ENCODE measurements at regions not wholly inside any gene's neighbourhood (a gene's known extent, or its start where the extent isn't known, plus 50 kb on each side); places are given as distances from the start of the nearest gene placed in this dataset.

DNA sequence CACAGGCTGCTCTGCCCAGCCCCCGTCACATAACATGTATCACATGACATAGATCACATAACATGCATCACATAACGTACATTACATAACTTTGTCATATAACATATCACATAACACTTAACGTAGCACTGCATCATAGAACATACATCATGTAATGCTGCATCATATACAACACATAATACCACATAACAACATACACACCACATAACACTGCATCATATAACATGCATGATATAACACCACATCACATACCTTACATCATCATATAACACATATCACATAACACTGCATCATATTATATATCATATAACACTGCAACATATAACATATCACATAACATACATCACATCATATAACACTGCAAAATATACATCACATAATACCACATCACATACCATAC, 83.8 kb downstream of the AXIN2 start:
- no peak for DNase-seq (ENCODE audit: low read depth)

DNA sequence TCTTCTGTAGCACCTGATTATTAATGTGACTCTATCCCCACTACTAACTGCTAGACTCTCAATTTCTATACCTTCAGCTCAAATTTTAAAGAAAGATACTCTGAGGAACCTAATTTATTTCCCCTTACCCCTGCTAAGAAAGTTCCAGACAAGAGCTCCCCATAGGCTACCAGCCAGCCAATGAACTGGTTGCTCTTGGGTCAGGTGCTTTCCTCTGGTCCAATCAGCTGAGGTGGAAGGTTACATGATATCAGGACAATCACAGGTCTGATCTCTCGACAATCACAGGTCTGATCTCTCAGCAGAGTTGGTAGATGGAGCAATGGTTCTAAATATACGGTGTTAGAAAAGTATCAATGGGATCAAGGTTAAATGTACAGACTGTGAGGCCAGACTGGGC, 86.8 kb downstream of the AXIN2 start:
- DNase-seq (ENCODE audit: low read depth), result no peak

DNA sequence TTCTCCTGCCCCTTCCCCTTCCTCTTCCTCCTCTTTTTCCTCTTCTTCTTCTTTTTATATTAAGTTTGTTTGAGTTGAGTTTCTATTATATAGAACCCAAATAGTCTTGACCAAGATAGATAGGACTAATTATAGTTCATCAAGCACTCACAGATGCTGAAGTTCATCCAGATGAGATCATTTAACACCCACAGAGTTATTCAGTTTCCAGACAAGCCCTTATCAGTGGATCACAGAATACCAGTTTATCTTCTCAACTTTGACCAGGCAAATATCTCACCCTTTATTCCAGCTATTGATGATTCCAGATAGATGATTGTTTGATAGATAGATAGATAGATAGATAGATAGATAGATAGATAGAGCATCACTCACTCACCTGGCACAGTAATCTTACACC, 87.5 kb downstream of the AXIN2 start:
- DNase-seq (ENCODE audit: low read depth), result no peak

DNA sequence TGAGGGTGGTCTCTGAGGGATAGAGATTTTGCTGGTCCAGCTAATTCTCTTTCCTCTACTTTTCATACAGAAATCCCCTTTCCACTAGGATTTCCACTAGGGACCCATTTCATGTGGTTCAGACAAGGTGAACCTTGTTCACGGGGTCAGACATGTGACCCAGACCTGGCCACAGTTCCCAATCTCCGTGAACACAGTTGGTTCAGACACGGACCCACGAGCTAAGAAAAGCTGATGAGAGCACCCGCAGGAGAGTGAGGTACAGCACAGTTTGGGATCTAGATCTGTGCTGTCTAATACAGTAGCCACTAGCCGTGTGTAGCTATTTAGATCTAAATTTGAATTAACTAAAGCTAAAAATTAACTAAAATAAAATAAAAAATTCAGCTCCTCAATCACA, 88.1 kb downstream of the AXIN2 start:
- DNase-seq (ENCODE audit: low read depth), result no peak

DNA sequence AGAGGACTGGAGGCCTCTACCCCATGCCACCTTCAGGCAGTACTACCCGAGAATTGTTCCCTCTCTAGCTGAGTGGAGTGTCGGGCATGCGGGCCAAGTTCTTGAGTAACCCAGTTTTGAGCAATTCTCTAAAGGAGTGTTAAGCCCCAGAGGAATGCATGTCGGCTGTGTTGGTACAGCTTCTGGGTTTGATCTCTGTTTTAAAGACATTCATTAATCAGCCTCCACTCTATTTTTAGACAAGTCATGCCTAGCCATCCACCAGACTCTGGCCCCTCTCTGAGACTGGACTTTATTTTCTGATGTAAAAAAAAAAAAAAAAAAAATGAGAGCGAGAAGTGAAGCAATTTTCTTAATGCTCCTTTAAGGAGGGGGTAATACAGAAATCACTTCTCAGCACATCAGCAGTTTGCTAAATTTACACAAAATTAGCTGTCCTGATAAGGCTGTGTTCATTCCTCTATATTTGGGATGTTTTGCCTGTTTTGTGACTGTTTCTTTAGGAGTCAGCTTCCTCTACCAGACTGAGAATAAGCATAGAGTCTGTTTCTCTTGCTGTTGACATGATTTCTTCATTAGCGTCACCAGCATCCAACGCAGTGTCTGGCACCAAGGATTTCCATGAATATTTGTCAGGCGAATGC, 88.7 kb downstream of the AXIN2 start:
- no peak for DNase-seq (ENCODE audit: low read depth)

DNA sequence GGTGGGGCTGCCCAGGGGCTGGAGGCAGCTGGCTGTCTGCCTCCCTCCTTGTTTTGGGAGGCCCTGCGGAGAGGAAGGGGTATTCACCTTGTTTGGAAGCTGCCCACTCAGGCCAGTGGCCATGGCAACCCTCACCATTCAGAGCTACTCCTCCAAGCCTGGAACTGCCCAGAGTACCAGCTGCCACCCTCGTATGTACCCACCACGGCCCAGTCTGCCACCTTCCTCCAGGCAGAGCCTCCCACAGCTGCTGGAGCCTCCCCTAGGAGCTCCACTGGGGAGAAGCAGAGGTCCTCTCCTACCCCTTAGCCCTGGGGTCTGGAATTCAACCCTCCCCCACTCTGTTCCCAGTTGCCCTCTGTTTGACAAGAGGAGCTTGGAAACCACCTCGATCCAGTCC, 90.7 kb downstream of the AXIN2 start:
- no peak for DNase-seq (ENCODE audit: low read depth)

DNA sequence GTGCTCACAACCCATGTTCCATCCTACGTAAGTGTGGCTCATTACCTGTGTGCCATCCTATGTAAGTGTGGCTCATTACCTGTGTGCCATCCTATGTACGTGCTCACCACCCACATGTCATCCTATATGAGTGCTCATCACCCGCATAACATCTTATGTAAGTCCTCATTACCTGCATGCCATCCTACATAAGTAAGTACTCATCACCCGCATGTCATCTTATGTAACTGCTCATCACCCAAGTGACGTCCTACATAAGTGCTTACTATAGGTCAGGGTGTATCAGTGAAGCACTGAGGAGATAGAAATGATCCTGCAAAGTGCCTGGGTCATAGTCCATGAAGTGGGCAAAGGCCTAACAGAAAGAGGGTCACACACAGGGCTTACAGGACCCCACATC, 93.1 kb downstream of the AXIN2 start:
- no peak for DNase-seq (ENCODE audit: low read depth)

DNA sequence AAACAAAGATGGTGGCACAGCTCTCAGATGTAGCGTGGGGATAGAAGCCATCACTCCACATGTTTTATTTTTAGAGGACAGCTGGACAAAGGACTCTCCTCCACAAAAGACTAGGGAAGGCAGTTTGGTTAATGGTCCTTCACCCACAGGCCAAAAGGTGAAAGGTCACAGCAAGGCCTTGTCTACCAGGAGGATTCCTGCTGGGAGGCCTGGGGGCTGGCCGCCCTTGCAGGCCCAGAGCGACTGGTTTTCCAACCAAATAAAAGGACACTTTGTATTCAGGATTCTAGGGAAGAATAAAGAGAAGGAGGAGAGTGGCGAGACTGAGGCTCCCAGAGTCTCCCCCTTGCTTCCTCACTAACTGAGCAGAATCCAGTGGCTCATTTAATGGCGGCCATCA, 94.3 kb downstream of the AXIN2 start:
- no peak for DNase-seq (ENCODE audit: low read depth)

DNA sequence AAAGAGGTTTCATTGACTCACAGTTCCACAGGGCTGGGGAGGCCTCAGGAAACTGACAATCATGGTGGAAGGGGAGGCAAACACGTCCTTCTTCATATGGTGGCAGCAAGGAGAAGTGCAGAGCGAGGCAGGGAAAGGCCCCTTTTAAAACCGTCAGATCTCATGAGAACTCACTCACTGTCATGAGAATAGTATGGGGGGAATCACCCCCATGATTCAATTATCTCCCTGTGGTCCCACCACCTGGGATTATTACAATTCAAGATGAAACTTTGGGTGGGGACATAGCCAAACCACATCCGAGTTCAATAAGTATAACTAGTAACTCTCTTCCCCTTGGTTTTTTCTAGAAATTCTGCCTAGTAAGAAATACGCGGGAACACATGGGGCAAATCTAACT, 94.9 kb downstream of the AXIN2 start:
- DNase-seq (ENCODE audit: low read depth), result no peak

DNA sequence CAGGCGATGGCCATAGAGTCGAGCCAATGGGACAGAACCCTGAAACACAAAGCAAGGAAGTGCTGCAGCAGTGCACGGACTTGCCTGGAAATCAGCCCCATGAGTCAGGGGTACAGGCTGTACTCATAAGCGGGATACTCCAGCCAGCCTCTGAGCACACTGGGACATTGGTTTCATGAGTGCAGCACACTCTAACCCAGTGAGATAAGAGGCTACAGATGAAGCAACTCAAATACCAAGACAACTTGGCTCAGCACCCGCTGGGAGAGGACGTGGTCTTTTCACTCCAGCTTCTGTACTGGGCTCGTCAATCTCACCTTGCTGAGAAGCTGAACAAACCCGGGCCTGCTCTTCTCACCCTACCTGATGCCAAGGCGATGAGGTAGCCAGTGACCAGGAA, 98.2 kb downstream of the AXIN2 start:
- peak; percentile 6 for DNase-seq (ENCODE audit: low read depth)

DNA sequence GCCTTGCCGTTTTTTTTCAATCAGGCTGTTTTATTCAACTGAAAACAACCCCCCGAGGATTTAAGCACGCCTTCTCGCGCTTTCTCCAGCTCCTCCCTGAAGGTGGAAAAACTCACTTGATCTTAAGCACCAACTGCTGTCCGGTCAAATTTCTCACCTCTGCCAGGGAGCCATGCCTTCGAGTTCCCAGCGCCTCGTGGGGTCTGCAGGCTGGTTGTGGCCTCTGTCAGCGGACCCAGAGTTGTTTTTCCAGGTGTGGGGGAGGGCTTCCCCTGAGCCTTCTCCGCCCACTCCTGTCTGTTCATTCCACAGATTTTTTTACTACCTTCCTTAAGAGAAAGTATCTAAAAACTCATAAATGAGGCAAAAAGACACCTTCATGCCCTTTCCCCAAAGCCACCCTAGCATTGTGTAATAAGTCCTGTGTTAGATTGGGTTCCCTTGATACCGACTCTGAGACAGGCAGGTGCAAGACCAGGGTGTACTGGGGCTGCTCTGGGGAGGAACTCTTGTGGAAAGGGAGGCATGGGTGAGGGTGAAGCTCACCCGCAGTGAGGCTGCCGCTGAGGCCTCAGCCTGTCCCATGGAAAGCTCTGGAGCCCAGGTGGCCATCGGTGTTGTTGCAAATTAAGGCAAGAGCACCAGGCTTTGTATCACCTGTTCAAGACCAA, 101.6 kb downstream of the AXIN2 start:
- DNase-seq (ENCODE audit: low read depth), result no peak

DNA sequence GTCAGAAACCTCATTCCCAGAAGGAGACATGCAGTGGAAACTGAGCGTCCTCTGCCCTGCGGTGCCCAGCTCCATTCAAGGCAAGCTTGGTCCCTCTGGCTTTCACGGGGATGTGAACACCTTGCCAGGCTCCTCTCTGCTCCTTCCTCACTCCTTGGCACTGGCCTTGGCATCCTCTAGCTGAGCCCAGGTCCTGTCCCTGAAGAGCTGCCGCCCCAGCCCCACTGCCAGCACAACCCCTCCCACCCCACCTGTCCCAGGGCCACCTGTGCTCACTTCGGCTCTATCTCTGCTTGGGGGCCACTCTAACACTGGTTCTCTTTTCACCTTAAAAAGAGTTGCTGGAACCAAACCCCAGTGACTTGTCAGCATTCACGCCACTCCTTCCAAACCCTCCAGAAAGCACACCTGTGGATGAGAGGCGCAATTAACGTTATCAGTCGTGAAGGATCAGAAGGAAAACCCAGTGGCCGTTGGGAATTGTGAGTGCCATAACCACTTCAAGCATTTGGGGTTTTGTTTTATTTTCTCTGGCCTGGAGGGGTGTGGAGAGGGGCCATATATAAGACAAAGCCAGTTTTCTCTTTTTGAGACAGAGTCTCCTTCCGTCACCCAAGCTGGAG, 103.7 kb downstream of the AXIN2 start:
- DNase-seq (ENCODE audit: low read depth), result no peak

DNA sequence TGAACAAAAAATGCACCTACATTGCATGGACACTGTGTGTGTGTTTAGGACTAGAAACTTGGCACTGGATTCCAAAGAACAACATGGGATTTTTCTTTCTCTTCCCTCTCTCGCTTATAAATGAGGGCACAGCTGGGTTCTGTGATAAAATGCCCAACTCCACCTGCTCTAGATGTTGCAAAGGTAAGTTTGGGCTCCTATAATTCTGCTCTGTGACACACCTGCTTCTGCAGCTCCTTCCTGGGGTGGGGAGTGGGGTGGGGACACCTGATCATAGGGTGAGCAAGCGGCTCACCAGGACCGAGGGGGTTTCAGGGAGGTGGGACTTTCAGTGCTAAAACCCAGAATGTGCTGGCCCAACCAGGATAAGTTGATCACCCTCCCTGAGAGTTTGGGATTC, 104.3 kb downstream of the AXIN2 start:
- DNase-seq (ENCODE audit: low read depth), result no peak

DNA sequence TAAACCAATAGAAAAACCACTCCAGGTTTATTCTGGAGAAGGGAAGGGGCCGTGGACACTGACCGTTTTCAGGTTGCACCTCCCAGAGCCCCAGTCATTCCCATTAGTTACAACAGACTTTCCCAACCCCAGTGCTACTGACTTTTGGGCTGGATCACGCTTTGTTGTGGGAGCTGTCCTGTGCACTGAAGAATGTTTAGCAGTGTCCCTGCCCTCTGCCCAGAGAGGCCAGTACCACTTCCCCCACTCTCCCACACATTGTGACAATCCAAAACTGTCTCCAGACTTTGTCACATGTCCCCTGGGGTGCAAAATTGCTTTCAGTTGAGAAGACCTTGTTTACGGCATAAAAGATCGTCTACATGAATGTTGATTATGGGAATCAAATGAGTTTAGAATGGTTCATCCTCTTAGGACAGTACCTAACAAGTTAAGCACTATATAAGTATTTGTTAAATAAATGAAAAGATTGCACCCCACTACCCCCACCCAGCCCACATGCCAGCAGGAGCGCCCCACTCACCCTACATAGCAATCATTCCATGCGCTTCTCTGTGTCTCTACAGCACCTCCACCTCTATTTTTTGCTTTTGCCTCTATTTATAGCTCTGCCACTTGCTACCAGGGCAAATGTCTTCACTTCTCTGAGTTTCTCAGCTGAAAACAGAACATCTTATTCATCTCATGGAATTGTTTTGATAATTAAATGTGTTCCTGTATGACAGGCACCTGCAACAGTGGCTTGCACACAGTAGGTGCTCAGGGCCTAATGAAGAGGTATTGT, 104.9 kb downstream of the AXIN2 start:
- no peak for DNase-seq (ENCODE audit: low read depth)

DNA sequence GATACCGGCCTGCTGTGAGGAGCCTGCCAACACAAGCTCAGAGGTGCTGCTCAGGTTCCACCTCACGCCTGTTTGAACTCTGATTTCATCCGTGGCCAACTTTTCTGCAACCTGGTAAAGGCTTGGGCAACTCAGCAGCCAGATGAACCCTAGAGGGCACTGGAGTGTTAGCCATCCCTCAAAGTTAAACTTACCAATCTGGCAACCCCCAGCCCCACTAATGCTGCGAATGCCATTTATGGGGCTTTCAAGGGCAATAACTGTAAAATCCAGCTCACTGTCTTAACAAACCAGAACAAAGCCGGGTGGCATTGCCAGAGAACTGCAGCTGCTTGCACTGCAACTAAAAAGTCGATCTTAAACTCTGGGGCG, 105.5 kb downstream of the AXIN2 start:
- DNase-seq (ENCODE audit: low read depth), result peak; percentile 19

DNA sequence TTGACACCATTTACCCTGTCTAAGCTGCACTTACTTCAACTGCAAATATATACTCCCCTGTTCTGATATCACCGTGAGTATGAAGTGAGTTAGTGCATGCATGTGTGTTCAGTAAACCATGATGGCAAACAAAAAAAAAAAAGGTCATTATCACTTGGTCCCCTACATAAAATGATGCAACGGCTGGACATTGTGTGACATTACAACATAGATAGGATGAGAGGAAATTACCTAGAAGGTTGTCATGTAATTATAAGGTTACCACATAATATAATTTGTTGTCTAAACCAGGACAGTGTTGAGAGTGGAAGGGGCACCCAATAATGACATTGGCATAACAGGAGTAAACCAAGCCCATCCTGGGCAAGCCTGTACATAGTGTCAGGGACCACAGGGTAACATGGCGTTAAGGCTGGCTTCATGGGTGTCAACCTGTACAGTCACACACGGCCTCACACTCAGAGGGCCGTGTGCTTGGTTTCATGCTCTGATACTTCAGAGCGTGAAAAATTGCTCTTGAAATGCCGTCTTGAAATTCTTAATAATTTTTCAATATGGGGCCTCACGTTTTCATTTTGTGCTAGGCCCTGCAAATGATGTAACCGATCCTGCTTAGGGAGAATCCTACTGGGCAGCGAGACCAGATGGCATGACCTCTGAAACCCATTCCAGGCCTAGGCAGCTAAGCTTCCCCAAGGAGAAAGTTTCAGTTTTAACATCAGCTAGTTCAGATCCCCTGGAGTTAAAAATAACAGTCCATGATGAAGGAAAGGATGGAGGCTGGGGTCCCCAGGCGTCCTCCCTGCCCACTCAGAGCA, 106.1 kb downstream of the AXIN2 start:
- DNase-seq (ENCODE audit: low read depth), result no peak

DNA sequence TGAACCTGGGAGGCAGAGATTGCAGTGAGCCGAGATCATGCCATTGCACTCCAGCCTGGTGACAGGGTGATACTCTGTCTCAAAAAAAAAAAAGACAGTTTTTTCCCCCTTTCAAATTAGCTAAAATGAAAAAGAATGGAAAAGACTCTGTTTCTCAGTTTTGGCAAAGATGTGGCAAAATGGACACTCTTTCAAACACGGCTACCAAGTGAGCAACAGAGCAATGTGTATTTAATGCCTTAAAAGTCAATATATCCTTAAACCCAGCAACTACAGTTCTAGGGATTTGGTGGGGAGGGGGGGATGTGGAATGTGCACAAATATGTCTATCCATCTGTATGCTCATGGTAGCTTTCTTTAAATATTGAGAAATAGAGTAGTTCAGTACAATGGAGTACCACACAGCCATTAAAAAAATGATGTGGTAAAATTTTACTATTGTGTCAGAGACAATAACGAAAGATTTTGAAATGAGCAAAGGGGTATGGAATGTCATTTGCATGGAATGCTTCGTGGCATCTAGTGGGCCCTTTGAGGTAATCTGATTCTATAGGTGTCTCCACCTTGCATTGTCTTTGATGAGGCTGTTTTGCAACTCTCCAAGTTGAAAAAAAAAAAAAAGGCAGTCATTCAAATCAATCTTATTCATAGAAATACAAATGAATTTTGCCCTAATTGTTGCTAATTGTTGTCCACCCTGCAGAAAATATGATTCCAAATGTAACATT, 108.1 kb downstream of the AXIN2 start:
- no peak for DNase-seq (ENCODE audit: low read depth)

DNA sequence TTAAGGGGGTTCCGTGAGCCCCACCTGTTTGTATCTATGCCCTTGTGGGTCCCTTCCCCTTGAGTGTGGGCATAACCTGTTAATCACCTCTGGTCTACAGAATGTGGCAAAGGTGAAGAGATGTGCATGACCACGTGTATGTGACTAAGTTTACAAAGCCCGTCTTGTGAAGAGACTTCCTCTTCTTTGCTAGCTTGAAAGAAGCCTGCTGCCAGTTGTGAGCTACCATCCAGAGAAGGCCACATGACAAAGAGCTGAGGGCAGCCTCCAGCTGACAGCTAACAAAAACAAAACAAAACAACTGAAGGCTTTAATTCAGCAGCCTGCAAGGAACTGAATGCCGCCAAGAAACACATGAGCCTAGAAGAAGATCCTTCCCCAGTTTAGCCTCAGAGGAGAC, 112.0 kb downstream of the AXIN2 start:
- no peak for DNase-seq (ENCODE audit: low read depth)

DNA sequence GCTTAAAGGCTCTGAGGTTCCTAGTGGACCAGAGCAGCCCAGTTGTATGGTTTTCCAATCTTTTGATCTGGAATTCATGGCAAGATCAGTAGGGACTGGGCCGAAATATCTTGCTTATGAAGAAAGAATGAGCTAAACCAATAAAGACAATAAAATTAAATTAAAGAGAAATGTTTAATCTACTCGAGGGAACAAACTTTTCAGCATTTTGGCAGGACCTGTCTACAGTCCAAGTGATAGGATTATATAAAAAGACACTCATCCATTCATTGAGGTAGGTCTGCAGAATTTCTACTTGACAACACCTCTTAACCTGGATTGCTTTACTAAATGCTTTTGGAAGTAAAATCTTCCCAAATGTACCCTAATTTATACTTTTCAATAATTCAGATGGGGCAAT, 113.6 kb downstream of the AXIN2 start:
- DNase-seq (ENCODE audit: low read depth), result no peak

DNA sequence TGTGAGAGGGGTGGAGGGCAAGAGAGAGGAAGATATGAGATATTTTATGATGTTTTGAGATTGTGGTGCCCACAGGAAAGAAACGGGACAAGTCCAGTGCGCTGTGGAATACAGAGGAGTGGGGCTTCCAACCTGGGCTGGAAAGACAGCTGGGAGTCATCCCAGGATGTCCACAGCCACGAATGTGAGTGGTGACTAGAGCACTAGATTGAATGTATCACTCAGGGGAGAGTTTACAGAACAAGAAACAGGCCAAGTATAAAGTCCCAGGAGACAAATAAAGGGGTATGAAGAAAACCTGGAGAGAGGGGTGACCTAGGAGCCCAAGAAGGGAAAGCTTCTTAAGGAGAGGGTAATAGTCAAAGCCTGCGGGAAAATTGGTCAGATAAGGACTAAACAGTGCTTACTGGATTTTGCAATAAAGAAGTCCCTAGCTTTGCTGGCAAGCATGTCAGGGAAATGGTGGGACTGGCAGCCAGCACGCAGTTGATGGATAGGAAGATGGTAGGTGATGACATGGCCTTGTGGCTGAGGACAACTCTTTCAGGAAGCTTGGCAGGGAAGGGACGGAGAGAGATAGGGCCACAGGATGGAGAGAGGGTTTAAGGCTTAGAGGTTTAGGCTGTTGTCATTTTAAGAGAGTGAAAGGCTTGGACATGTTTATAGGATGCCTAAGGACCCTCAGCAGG, 114.5 kb downstream of the AXIN2 start:
- no peak for DNase-seq (ENCODE audit: low read depth)

DNA sequence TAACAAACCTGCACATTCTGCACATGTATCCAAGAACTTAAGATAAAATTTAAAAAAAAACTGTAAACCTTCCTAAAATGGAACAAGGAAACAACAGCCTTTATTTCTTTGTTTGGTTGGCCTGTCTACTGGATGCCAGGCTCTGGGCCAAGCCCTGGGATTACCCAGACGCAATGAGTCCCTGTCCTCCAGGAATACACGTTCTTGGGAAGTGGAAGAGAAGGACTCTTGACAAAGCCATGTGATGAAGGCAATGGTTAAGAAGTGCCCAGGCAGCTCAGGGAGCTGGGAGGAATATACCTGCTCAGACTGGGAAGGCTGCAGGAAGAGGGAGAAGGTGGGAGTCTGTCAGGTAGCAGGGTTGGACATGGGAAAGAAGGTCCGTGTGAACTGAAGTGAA, 115.4 kb downstream of the AXIN2 start:
- DNase-seq (ENCODE audit: low read depth), result no peak

Measured in ELR (cell line).